ENCODE measurements at regions not wholly inside any gene's neighbourhood (a gene's known extent, or its start where the extent isn't known, plus 50 kb on each side); places are given as distances from the start of the nearest gene placed in this dataset.
"Not testable (repeated sequence)": the region's sequence is repeated elsewhere in the genome, so short reads cannot be mapped to it uniquely, and the experiment has no call there.

DNA sequence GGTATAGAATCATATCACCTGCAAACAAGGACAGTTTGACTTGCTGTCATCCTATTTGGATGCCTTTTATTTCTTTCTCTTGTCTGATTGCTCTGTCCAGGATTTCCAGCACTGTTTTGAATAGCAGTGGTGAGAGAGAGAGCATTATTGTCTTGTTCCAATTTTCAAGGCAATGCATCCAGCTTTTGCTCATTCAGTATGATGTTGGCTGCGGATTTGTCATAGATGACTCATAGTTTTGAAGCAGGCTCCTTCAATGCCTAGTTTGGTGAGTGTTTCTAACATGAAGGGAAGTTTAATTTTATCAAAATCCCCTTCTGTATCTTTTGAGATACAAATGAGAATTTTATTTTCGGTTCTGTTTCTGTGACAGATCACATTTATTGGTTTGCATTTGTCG, 518.9 kb downstream of the PCDH11X start:
- DNase-seq; H3K27ac ChIP-seq (ENCODE audit: low read length); H3K27me3 ChIP-seq (ENCODE audit: control insufficient read depth, insufficient read depth); intact Hi-C loops (cut with DNase I); H3K4me3 ChIP-seq (ENCODE audit: low read length); ATAC-seq; H3K4me1 ChIP-seq (ENCODE audit: control insufficient read depth, insufficient read depth, low read length); H3K9me3 ChIP-seq (ENCODE audit: control insufficient read depth, low read length): not testable (repeated sequence)
- 81% methylated on average over 3 of the region's 3 CpGs for WGBS

DNA sequence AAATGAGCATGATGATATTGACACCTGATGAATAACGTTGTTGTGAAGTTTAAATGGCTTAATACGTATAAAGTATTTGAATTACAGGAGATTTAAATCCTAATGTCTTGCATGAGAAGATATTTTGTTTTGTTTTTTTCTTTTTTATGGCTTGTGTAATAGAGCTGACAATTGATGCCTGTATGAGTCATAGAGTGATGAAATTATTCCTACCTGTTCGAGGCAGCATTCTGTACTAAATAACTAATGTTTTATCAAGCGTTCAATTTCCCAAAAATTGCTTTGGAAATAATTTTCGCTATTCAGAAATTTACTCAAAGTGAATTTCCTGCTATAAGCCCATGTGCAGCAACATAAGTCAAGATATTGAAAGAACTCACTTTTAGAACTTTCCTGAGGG, 554.0 kb downstream of the PCDH11X start:
- ATAC-seq; H3K9me3 ChIP-seq (ENCODE audit: control insufficient read depth, low read length); H3K27ac ChIP-seq (ENCODE audit: low read length); H3K27me3 ChIP-seq (ENCODE audit: control insufficient read depth, insufficient read depth); H3K4me3 ChIP-seq (ENCODE audit: low read length); DNase-seq; intact Hi-C loops (cut with DNase I); H3K4me1 ChIP-seq (ENCODE audit: control insufficient read depth, insufficient read depth, low read length): not testable (repeated sequence)
- WGBS: 75% methylated on average over 4 of the region's 5 CpGs

DNA sequence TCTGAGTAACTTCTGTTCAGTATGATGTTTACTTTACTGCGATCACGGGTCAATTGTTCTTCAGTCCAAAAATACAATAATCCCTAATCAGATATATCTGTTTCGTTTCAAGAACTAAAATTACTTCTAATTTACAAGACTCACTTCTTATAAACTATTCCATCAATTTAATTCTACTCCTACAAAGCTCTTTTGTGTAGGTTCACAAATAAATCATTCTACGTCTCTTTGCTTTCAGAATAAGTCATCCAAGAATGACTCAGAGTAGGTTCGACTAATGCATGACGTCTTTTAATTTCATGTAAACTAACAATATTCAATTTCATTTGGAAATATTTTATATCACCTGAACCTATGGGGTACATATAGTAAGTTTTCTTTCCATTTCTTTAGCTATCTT, 571.9 kb downstream of the PCDH11X start:
- H3K4me1 ChIP-seq (ENCODE audit: control insufficient read depth, insufficient read depth, low read length); H3K9me3 ChIP-seq (ENCODE audit: control insufficient read depth, low read length); H3K4me3 ChIP-seq (ENCODE audit: low read length); intact Hi-C loops (cut with DNase I); ATAC-seq; H3K27ac ChIP-seq (ENCODE audit: low read length); H3K27me3 ChIP-seq (ENCODE audit: control insufficient read depth, insufficient read depth); DNase-seq: not testable (repeated sequence)
- WGBS: 72% methylated on average over 6 of the region's 6 CpGs

DNA sequence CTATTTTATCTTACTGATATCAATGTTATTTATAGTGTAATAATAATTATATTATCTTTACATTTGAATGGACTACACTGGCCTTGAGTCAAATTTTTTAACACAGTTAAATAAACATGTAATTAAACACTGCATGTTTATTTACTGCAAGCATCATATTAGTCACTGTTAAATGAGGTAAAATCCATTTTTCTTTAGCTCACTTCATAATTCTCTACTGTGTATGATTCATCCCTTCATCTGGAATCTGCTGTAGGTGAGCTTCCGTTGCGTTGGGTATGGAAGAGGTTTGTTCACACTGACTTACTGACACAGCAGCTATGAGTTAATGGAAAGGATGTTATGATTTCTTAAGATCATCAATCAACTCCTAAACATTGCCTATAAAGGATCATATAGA, 572.3 kb downstream of the PCDH11X start:
- H3K27ac ChIP-seq (ENCODE audit: low read length): no peak overlapping the region
- H3K9me3 ChIP-seq (ENCODE audit: control insufficient read depth, low read length): no peaks in the 10 kb centered on the region
- WGBS: 81% methylated on average over 2 of the region's 2 CpGs
- DNase-seq: no peak
- no peak for ATAC-seq
- H3K4me3 ChIP-seq (ENCODE audit: low read length): no peak overlapping the region
- intact Hi-C loops (cut with DNase I): no loop called here
- no peaks in the 10 kb centered on the region for H3K4me1 ChIP-seq (ENCODE audit: control insufficient read depth, insufficient read depth, low read length)
- no peaks in the 10 kb centered on the region for H3K27me3 ChIP-seq (ENCODE audit: control insufficient read depth, insufficient read depth)
